HUES48 (cell line): ENCODE measurements at regions not wholly inside any gene's neighbourhood (a gene's known extent, or its start where the extent isn't known, plus 50 kb on each side); places are given as distances from the start of the nearest gene placed in this dataset.

ENCODE experiments used
- H3K27ac ChIP-seq: one replicate; pipeline ENCODE4 v1.7.0; 2013; ENCODE audit warnings: low read depth, low read length, inconsistent platforms
- H3K27me3 ChIP-seq: 2 replicates; pipeline ENCODE4 v1.6.1; 2013; ENCODE audit warnings: mild to moderate bottlenecking, low read length; ENCODE audit not compliant: control insufficient read depth, insufficient read depth
- H3K36me3 ChIP-seq: 2 replicates; pipeline ENCODE4 v1.6.1; 2013; ENCODE audit warnings: low read length; ENCODE audit not compliant: control insufficient read depth, insufficient read depth
- H3K4me1 ChIP-seq: 2 replicates; pipeline ENCODE4 v1.6.1; 2013; ENCODE audit warnings: mild to moderate bottlenecking, low read length; ENCODE audit not compliant: control insufficient read depth, insufficient read depth
- H3K4me3 ChIP-seq: 2 replicates; pipeline ENCODE4 v1.5.1; 2013; ENCODE audit warnings: mild to moderate bottlenecking, low read depth, low read length
- H3K9ac ChIP-seq: 2 replicates; pipeline ENCODE4 v1.6.1; 2013; ENCODE audit warnings: mild to moderate bottlenecking, low read depth, low read length, moderate library complexity
- H3K9me3 ChIP-seq: 2 replicates; pipeline ENCODE4 v1.6.1; 2013; ENCODE audit warnings: low read length; ENCODE audit not compliant: control insufficient read depth, insufficient read depth

DNA sequence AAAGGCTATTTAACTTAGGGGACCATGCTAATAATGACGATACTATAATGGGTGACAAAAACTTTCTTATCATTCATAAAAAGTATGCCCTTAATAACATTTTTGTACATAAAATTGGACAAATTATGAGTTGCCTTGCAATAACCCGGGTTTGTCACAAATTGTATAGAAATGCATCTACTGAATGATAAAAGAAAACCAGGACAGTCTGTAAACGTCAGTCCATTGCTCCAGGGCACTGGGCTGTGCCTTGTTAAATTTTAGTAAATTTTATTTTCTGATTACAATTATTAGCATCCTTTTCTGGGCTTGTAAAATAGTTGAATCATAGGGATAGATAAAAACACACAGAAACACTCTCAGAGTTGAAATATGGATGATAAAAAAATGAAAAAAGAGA is 778.3 kb downstream of the RAPGEF2 start:
- Histone ChIP-seq H3K27ac (no peak overlapping the region), H3K9me3 (no peaks in the 10 kb centered on the region), H3K4me1 (no peaks in the 10 kb centered on the region), H3K4me3 (no peak overlapping the region), H3K27me3 (no peaks in the 10 kb centered on the region), H3K9ac (no peak overlapping the region), H3K36me3 (no peaks in the 10 kb centered on the region)

GRCh38 chr4:159884989-159885388 is 782.1 kb downstream of the RAPGEF2 start:
- H3K27me3 ChIP-seq: no peaks in the 10 kb centered on the region

DNA sequence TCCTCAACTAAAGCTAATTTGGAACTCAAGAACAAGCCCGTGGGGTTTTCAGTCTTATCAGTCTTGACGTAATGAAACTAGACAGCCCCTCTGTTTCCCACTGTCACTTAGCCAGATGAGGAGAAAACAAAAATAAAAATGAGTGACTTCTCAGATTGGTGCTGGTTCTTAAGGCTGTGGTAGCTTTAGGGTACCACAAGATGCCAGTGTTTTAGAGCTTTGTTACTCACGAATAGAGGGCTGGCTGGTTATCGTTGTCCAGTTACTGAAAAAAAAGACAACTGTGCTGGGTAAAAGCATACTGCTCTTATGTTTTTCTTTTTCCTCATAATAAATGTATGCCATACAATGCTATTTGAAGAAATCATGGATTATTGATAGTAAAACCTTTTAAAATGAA is 796.7 kb downstream of the RAPGEF2 start:
- Histone ChIP-seq H3K36me3 (no peaks in the 10 kb centered on the region), H3K4me1 (no peaks in the 10 kb centered on the region), H3K9me3 (no peaks in the 10 kb centered on the region), H3K4me3 (no peak overlapping the region), H3K9ac (no peak overlapping the region), H3K27me3 (no peaks in the 10 kb centered on the region), H3K27ac (no peak overlapping the region)

More at GRCh38 chr4:159884989-159885388, 782.1 kb downstream of the RAPGEF2 start:
- Histone ChIP-seq H3K4me1 (no peaks in the 10 kb centered on the region), H3K9ac (no peak overlapping the region), H3K9me3 (no peaks in the 10 kb centered on the region), H3K36me3 (no peaks in the 10 kb centered on the region), H3K27ac (no peak overlapping the region), H3K4me3 (no peak overlapping the region)

GRCh38 chr4:159900562-159900961 is 797.7 kb downstream of the RAPGEF2 start:
- H3K9ac ChIP-seq: no peak overlapping the region
- no peaks in the 10 kb centered on the region for H3K9me3 ChIP-seq
- H3K36me3 ChIP-seq: no peaks in the 10 kb centered on the region
- H3K27ac ChIP-seq: no peak overlapping the region
- H3K4me3 ChIP-seq: no peak overlapping the region
- no peaks in the 10 kb centered on the region for H3K4me1 ChIP-seq
- H3K27me3 ChIP-seq: no peaks in the 10 kb centered on the region

GRCh38 chr4:159902648-159903047 is 799.8 kb downstream of the RAPGEF2 start:
- Histone ChIP-seq H3K9ac (no peak overlapping the region), H3K27ac (no peak overlapping the region), H3K4me1 (no peaks in the 10 kb centered on the region), H3K9me3 (no peaks in the 10 kb centered on the region), H3K4me3 (no peak overlapping the region), H3K27me3 (no peaks in the 10 kb centered on the region), H3K36me3 (no peaks in the 10 kb centered on the region)

DNA sequence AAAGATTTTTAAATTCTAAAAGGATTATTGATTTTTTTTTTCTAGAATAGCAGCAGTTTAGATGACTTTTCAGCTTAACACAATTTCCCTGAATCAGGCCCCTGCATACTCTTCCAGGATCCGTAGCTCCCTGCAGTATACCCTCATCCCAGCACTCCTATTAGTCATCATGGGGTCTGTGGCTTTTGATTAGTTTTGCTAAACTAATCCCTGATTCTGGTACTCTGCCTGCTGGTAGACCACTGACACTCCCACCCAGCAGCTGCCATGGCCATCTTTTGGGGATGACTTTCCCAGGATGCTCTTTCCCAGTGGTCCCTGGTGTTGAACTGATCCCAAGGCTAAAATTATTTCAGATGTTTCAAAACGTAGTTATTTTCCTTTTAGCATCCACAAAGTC is 802.0 kb downstream of the RAPGEF2 start:
- Histone ChIP-seq H3K4me1 (no peaks in the 10 kb centered on the region), H3K9ac (no peak overlapping the region), H3K36me3 (no peaks in the 10 kb centered on the region), H3K9me3 (no peaks in the 10 kb centered on the region), H3K4me3 (no peak overlapping the region), H3K27me3 (no peaks in the 10 kb centered on the region), H3K27ac (no peak overlapping the region)

DNA sequence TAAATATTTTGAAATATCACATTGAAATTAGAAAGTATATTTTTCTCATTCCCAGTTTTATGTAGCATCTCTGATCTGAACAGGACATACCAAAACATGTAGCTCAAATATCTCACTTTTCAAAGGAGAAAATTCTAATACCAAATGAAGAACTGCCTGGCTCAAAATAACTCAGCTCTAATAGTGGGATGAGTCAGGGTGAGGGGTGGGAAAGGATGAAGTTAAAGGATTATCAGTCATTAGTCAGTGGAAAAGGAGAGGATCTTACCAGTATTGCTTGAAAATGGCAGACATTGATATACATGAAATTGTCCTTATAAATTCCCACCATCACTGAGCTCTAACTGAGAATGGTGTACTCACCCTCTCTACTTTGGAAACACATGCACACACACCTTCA is 803.2 kb downstream of the RAPGEF2 start:
- Histone ChIP-seq H3K27ac (no peak overlapping the region), H3K9me3 (no peaks in the 10 kb centered on the region), H3K9ac (no peak overlapping the region), H3K36me3 (no peaks in the 10 kb centered on the region), H3K27me3 (no peaks in the 10 kb centered on the region), H3K4me1 (no peaks in the 10 kb centered on the region), H3K4me3 (no peak overlapping the region)

GRCh38 chr4:159906517-159906916 is 803.6 kb downstream of the RAPGEF2 start:
- H3K9ac ChIP-seq: no peak overlapping the region
- no peaks in the 10 kb centered on the region for H3K27me3 ChIP-seq
- no peak overlapping the region for H3K4me3 ChIP-seq
- no peaks in the 10 kb centered on the region for H3K9me3 ChIP-seq
- H3K4me1 ChIP-seq: no peaks in the 10 kb centered on the region
- H3K27ac ChIP-seq: no peak overlapping the region
- H3K36me3 ChIP-seq: no peaks in the 10 kb centered on the region

GRCh38 chr4:159910721-159911120 is 807.8 kb downstream of the RAPGEF2 start:
- H3K27ac ChIP-seq: no peak overlapping the region
- H3K36me3 ChIP-seq: no peaks in the 10 kb centered on the region
- no peaks in the 10 kb centered on the region for H3K4me1 ChIP-seq
- no peaks in the 10 kb centered on the region for H3K27me3 ChIP-seq
- no peak overlapping the region for H3K4me3 ChIP-seq
- H3K9ac ChIP-seq: no peak overlapping the region
- H3K9me3 ChIP-seq: no peaks in the 10 kb centered on the region

GRCh38 chr4:159922119-159922518 is 819.2 kb downstream of the RAPGEF2 start:
- Histone ChIP-seq H3K4me3 (no peak overlapping the region), H3K27ac (no peak overlapping the region), H3K36me3 (no peaks in the 10 kb centered on the region), H3K9ac (no peak overlapping the region), H3K9me3 (peaks cover 14% of the 10 kb centered on the region; the same call in 1 of the 2 replicates), H3K27me3 (no peaks in the 10 kb centered on the region), H3K4me1 (no peaks in the 10 kb centered on the region)

DNA sequence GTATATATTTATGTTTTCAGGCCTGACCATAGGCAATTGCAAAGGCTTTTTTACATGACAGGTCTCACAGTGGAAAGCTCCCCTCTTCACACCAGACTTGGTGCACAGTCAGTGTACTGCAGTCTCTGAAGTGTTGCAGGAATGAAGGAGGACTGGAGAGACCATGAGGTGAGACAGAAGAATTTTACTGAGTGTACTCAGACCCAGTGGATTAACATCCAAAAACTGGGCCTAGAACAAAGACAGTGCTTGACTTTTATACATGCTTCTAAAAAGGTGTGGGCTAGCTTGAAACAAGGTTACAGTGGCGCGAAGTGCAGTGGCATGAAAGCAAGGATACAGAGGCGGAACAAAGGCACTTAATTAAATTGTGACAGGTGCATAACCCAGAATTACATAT is 822.9 kb downstream of the RAPGEF2 start:
- H3K4me1 ChIP-seq: no peaks in the 10 kb centered on the region
- no peaks in the 10 kb centered on the region for H3K27me3 ChIP-seq
- no peaks in the 10 kb centered on the region for H3K36me3 ChIP-seq
- peaks cover 30% of the 10 kb centered on the region for H3K9me3 ChIP-seq
- H3K9ac ChIP-seq: no peak overlapping the region
- no peak overlapping the region for H3K4me3 ChIP-seq
- no peak overlapping the region for H3K27ac ChIP-seq

DNA sequence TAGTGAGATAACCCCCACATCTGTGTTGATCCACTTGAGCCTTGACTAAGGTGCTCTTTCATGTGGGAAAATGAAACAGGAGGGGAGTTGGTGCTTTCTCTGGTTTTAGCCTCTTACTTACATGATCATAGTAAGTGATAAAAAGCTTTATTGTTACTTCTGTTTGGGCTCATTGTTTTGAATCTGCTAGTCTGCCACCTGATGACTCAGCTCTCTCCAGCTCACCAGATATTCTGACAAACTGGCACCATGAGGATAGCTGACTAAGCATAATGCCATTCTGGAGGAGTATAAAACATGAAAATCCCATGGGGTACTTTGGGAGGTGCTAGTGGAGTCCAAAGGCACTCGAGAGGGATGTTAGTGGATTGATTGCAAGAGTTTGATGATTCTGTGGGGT is 824.0 kb downstream of the RAPGEF2 start:
- H3K27ac ChIP-seq: no peak overlapping the region
- H3K27me3 ChIP-seq: no peaks in the 10 kb centered on the region
- no peak overlapping the region for H3K4me3 ChIP-seq
- no peaks in the 10 kb centered on the region for H3K36me3 ChIP-seq
- no peak overlapping the region for H3K9ac ChIP-seq
- H3K4me1 ChIP-seq: no peaks in the 10 kb centered on the region
- H3K9me3 ChIP-seq: peaks cover 30% of the 10 kb centered on the region
